ENCODE measurements at regions not wholly inside any gene's neighbourhood (a gene's known extent, or its start where the extent isn't known, plus 50 kb on each side); places are given as distances from the start of the nearest gene placed in this dataset.
"Not testable (repeated sequence)": the region's sequence is repeated elsewhere in the genome, so short reads cannot be mapped to it uniquely, and the experiment has no call there.

DNA sequence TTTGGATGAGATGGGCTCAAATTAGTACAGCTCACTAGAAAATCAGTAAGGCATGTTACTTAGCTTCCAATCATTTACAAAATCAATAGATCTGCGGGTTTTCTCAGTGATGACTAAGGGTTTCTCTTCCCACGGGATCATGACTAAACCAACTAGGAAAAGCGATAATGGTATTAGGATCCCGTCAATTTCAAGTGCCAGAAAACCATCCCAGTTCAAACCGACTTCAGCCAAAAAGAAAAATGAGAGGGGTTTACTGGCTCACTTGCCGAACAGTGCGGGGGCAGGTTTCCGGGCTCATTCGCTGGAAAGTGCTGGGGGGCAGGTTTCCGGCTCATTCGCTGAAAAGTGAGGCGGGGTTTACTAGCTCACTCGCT is 62.1 kb upstream of the LYZL2 start:
- no peak overlapping the region for H3K4me3 ChIP-seq (replicated peaks; ENCODE audit: insufficient read depth, low read length)

GRCh38 chr10:30690948-30691638 is 61.5 kb upstream of the LYZL2 start:
- not testable (repeated sequence) for DNase-seq (ENCODE audit: low read depth in 1 of 2, low spot score in 1 of 2); H3K27ac ChIP-seq (replicated peaks); H3K4me3 ChIP-seq (replicated peaks; ENCODE audit: insufficient read depth, low read length); H3K27me3 ChIP-seq (ENCODE audit: insufficient read depth, poor library complexity, severe bottlenecking)

More for the DNA sequence above, 62.1 kb upstream of the LYZL2 start:
- TF ChIP-seq GABPA (IDR thresholded peaks at IDR 0.05; ENCODE audit: low read depth): no peak
- TF ChIP-seq CTCF (IDR thresholded peaks at IDR 0.05; ENCODE audit: insufficient read depth, low read length): no peak
- TF ChIP-seq, protein P1, sequence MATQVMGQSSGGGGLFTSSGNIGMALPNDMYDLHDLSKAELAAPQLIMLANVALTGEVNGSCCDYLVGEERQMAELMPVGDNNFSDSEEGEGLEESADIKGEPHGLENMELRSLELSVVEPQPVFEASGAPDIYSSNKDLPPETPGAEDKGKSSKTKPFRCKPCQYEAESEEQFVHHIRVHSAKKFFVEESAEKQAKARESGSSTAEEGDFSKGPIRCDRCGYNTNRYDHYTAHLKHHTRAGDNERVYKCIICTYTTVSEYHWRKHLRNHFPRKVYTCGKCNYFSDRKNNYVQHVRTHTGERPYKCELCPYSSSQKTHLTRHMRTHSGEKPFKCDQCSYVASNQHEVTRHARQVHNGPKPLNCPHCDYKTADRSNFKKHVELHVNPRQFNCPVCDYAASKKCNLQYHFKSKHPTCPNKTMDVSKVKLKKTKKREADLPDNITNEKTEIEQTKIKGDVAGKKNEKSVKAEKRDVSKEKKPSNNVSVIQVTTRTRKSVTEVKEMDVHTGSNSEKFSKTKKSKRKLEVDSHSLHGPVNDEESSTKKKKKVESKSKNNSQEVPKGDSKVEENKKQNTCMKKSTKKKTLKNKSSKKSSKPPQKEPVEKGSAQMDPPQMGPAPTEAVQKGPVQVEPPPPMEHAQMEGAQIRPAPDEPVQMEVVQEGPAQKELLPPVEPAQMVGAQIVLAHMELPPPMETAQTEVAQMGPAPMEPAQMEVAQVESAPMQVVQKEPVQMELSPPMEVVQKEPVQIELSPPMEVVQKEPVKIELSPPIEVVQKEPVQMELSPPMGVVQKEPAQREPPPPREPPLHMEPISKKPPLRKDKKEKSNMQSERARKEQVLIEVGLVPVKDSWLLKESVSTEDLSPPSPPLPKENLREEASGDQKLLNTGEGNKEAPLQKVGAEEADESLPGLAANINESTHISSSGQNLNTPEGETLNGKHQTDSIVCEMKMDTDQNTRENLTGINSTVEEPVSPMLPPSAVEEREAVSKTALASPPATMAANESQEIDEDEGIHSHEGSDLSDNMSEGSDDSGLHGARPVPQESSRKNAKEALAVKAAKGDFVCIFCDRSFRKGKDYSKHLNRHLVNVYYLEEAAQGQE (IDR thresholded peaks at IDR 0.05; ENCODE audit: insufficient replicate concordance, low read depth): no peak
- TF ChIP-seq SPI1 (IDR thresholded peaks at IDR 0.05; ENCODE audit: borderline replicate concordance, low read depth): no peak
- no peak for TF ChIP-seq POLR2AphosphoS5 (IDR thresholded peaks at IDR 0.05; ENCODE audit: low read depth)
- Histone ChIP-seq H3K27ac (replicated peaks) (no peak overlapping the region), H3K27me3 (ENCODE audit: insufficient read depth, poor library complexity, severe bottlenecking) (no peaks in the 10 kb centered on the region)
- no peak for DNase-seq (ENCODE audit: low read depth in 1 of 2, low spot score in 1 of 2)

GRCh38 chr10:30688456-30688855 is 58.9 kb upstream of the LYZL2 start:
- Histone ChIP-seq H3K27ac (replicated peaks) (no peak overlapping the region), H3K4me3 (replicated peaks; ENCODE audit: insufficient read depth, low read length) (no peak overlapping the region), H3K27me3 (ENCODE audit: insufficient read depth, poor library complexity, severe bottlenecking) (no peaks in the 10 kb centered on the region)
- no peak for DNase-seq (ENCODE audit: low read depth in 1 of 2, low spot score in 1 of 2)
- TF ChIP-seq GABPA (IDR thresholded peaks at IDR 0.05; ENCODE audit: low read depth) (no peak), CTCF (IDR thresholded peaks at IDR 0.05; ENCODE audit: insufficient read depth, low read length) (no peak), POLR2AphosphoS5 (IDR thresholded peaks at IDR 0.05; ENCODE audit: low read depth) (no peak), SPI1 (IDR thresholded peaks at IDR 0.05; ENCODE audit: borderline replicate concordance, low read depth) (no peak)
- TF ChIP-seq, protein P1 (IDR thresholded peaks at IDR 0.05; ENCODE audit: insufficient replicate concordance, low read depth): no peak

DNA sequence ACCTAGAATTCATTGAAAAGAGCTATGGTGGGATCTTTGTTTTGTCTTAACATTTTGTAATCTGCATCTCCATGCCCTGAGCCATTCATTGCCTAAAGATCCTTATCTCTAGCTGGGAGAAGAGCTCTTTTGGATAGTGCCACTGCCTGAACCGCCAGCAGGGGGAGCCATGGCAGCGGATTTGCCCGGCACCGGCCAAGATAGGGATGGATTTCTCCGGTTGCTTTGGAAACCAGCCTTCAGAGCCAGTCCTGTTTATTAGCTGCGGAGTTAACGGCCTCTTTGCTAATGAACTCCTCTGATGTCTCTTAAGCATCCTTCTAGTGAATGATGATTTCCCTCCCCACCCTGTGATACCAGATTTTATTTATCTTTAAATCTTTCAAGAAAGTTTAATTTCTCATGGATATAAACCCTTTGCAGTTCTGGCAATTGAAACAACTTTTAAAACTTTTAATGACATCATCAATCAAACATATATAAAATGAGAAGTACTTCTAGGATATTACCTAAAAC is 58.2 kb upstream of the LYZL2 start:
- TF ChIP-seq GABPA (IDR thresholded peaks at IDR 0.05; ENCODE audit: low read depth) (no peak), CTCF (IDR thresholded peaks at IDR 0.05; ENCODE audit: insufficient read depth, low read length) (peak; percentile 59)
- peak; percentile 11 to 71 for DNase-seq (ENCODE audit: low read depth in 1 of 2, low spot score in 1 of 2)
- H3K27me3 ChIP-seq (ENCODE audit: insufficient read depth, poor library complexity, severe bottlenecking): no peaks in the 10 kb centered on the region
- H3K4me3 ChIP-seq (replicated peaks; ENCODE audit: insufficient read depth, low read length): no peak overlapping the region
- H3K27ac ChIP-seq (replicated peaks): no peak overlapping the region

Data from HL-60 (cell line).